Renal cortical epithelial cell (primary cell): ENCODE measurements at regions not wholly inside any gene's neighbourhood (a gene's known extent, or its start where the extent isn't known, plus 50 kb on each side); places are given as distances from the start of the nearest gene placed in this dataset.

Experiments used
- DNase-seq: peaks from one replicate; pipeline ENCODE4 v3.0.0-alpha.2; 2011; ENCODE audit warnings: low read depth

GRCh38 chr2:120567128-120567527, 168.5 kb upstream of the GLI2 start:
- DNase-seq, result no peak

GRCh38 chr2:120568089-120568974, 167.3 kb upstream of the GLI2 start:
- peak; percentile 13 for DNase-seq

- DNase-seq, result no peak
Observed at GRCh38 chr2:120568975-120569268, 166.7 kb upstream of the GLI2 start.

GRCh38 chr2:120570001-120570400, 165.7 kb upstream of the GLI2 start:
- no peak for DNase-seq

- no peak for DNase-seq
Observed at GRCh38 chr2:120570546-120570945, 165.1 kb upstream of the GLI2 start.

GRCh38 chr2:120571015-120571728, 164.5 kb upstream of the GLI2 start:
- no peak for DNase-seq

- no peak for DNase-seq
Observed at GRCh38 chr2:120572226-120572625, 163.4 kb upstream of the GLI2 start.

GRCh38 chr2:120574620-120575019, 161.0 kb upstream of the GLI2 start:
- no peak for DNase-seq

GRCh38 chr2:120575966-120576365, 159.7 kb upstream of the GLI2 start:
- no peak for DNase-seq

- DNase-seq, result no peak
Observed at GRCh38 chr2:120576509-120577474, 158.9 kb upstream of the GLI2 start.

- no peak for DNase-seq
Observed at GRCh38 chr2:120577721-120578295, 157.9 kb upstream of the GLI2 start.

- no peak for DNase-seq
Observed at GRCh38 chr2:120578576-120579352, 156.9 kb upstream of the GLI2 start.

- no peak for DNase-seq
Observed at GRCh38 chr2:120579916-120580685, 155.6 kb upstream of the GLI2 start.

GRCh38 chr2:120580709-120581108, 155.0 kb upstream of the GLI2 start:
- DNase-seq, result no peak

- DNase-seq, result no peak
Observed at GRCh38 chr2:120583121-120583520, 152.5 kb upstream of the GLI2 start.

GRCh38 chr2:120583851-120584570, 151.7 kb upstream of the GLI2 start:
- DNase-seq, result no peak

- DNase-seq, result no peak
Observed at GRCh38 chr2:120586507-120587278, 149.0 kb upstream of the GLI2 start.

GRCh38 chr2:120587279-120587996, 148.2 kb upstream of the GLI2 start:
- no peak for DNase-seq
